Peyer's patch (tissue), 4 donors: ENCODE measurements at regions not wholly inside any gene's neighbourhood (a gene's known extent, or its start where the extent isn't known, plus 50 kb on each side); places are given as distances from the start of the nearest gene placed in this dataset.

Experiments used
- DNase-seq, 3 donors: peaks; one replicate each; pipeline ENCODE4 v3.0.0-alpha.2; 2017 to 2019
- H3K27ac ChIP-seq, 4 donors: fragments of 200-600 bp; sonication (generic); one replicate each; pipeline ENCODE4 v1.5.1; 2016 to 2019
- H3K27me3 ChIP-seq, 2 donors: fragments of 200-600 bp; sonication (generic); one replicate each; pipeline ENCODE4 v1.5.1; 2019
- H3K36me3 ChIP-seq, 3 donors: fragments of 200-600 bp; sonication (generic); one replicate each; pipeline ENCODE4 v1.5.1; 2016 to 2019
- H3K4me1 ChIP-seq, 4 donors: fragments of 200-600 bp; sonication (generic); one replicate each; pipeline ENCODE4 v1.5.1; 2016 to 2019
- H3K4me3 ChIP-seq, 4 donors: fragments of 200-600 bp; sonication (generic); 1 replicate in 3 of 4; 2 replicates in 1 of 4; pipeline ENCODE4 v1.5.1; 2016 to 2019; ENCODE audit warnings: mild to moderate bottlenecking in 1 of 4
- H3K9me3 ChIP-seq, 4 donors: fragments of 200-600 bp; sonication (generic); one replicate each; pipeline ENCODE4 v1.5.1; 2016 to 2019; ENCODE audit warnings: mild to moderate bottlenecking in 1 of 4
- CTCF ChIP-seq, 6 experiments: fragments of 450-650 bp in 4 of 6; fragments of 200-600 bp in 2 of 6; sonication (generic) in 1 of 6; IDR thresholded peaks; one replicate each; pipeline ENCODE4 v1.5.1; 2017 to 2019; ENCODE audit warnings: antibody characterized with exemption in 6 of 6, mild to moderate bottlenecking in 3 of 6, moderate library complexity in 1 of 6
- POLR2A ChIP-seq, 2 donors: fragments of 450-650 bp; IDR thresholded peaks; one replicate each; pipeline ENCODE4 v1.5.1; 2017; ENCODE audit warnings: antibody characterized with exemption in 2 of 2, mild to moderate bottlenecking in 2 of 2, moderate library complexity in 2 of 2

DNA sequence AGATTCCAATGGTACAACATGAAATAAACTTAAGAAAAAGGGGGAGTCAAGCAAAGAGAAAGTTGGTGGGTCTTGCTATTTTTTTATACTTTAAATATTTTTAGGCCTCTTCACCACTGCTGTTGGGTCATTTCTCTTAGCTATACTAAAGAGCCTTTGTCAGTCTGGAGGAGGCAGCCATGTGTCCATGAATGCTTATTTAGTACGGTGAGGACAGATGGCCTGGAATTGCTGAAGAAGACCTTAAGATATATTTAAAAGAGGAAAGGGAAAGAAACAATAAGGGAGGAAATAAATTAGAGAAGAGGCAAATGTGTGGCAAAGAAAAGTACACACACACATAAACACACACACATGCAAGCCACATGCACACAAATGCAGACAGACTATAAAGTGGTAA is 560.5 kb upstream of the MEF2C start:
- Histone ChIP-seq H3K4me3 (no peak overlapping the region), H3K4me1 (no peaks in the 10 kb centered on the region), H3K9me3 (no peaks in the 10 kb centered on the region), H3K27me3 (no peaks in the 10 kb centered on the region), H3K27ac (no peak overlapping the region), H3K36me3 (no peaks in the 10 kb centered on the region)
- no peak for TF ChIP-seq CTCF (IDR thresholded peaks at IDR 0.05)
- no peak for TF ChIP-seq POLR2A (IDR thresholded peaks at IDR 0.05)
- no peak for DNase-seq

GRCh38 chr5:89441965-89442364 is 559.0 kb upstream of the MEF2C start:
- H3K4me3 ChIP-seq, result no peak overlapping the region
- H3K27me3 ChIP-seq, result no peaks in the 10 kb centered on the region
- no peak for DNase-seq
- H3K9me3 ChIP-seq, result no peaks in the 10 kb centered on the region
- H3K27ac ChIP-seq, result no peak overlapping the region
- no peak for TF ChIP-seq POLR2A (IDR thresholded peaks at IDR 0.05)
- no peak for TF ChIP-seq CTCF (IDR thresholded peaks at IDR 0.05)
- no peaks in the 10 kb centered on the region for H3K4me1 ChIP-seq
- no peaks in the 10 kb centered on the region for H3K36me3 ChIP-seq

GRCh38 chr5:89440670-89441069 is 557.7 kb upstream of the MEF2C start:
- Histone ChIP-seq H3K27me3 (no peaks in the 10 kb centered on the region), H3K4me3 (no peak overlapping the region), H3K27ac (no peak overlapping the region), H3K4me1 (no peaks in the 10 kb centered on the region), H3K36me3 (no peaks in the 10 kb centered on the region), H3K9me3 (no peaks in the 10 kb centered on the region)
- TF ChIP-seq POLR2A (IDR thresholded peaks at IDR 0.05), result no peak
- no peak for DNase-seq

GRCh38 chr5:89437450-89438435 is 554.8 kb upstream of the MEF2C start:
- no peaks in the 10 kb centered on the region for H3K9me3 ChIP-seq
- H3K27me3 ChIP-seq, result no peaks in the 10 kb centered on the region
- no peak for TF ChIP-seq POLR2A (IDR thresholded peaks at IDR 0.05)
- no peak for TF ChIP-seq CTCF (IDR thresholded peaks at IDR 0.05)
- H3K36me3 ChIP-seq, result no peaks in the 10 kb centered on the region
- no peak overlapping the region for H3K4me3 ChIP-seq
- DNase-seq, result no peak
- H3K4me1 ChIP-seq, result no peaks in the 10 kb centered on the region
- no peak overlapping the region for H3K27ac ChIP-seq

GRCh38 chr5:89436464-89436863 is 553.5 kb upstream of the MEF2C start:
- DNase-seq, result no peak
- peak overlapping the region in 1 of 4 donors; percentile 26 for H3K27ac ChIP-seq

More at GRCh38 chr5:89436464-89436863, 553.5 kb upstream of the MEF2C start:
- Histone ChIP-seq H3K4me3 (no peak overlapping the region), H3K36me3 (no peaks in the 10 kb centered on the region), H3K4me1 (no peaks in the 10 kb centered on the region), H3K27me3 (no peaks in the 10 kb centered on the region), H3K9me3 (no peaks in the 10 kb centered on the region)
- no peak for TF ChIP-seq CTCF (IDR thresholded peaks at IDR 0.05)
- no peak for TF ChIP-seq POLR2A (IDR thresholded peaks at IDR 0.05)
